Neural cell (in vitro differentiated cells): ENCODE measurements at regions not wholly inside any gene's neighbourhood (a gene's known extent, or its start where the extent isn't known, plus 50 kb on each side); places are given as distances from the start of the nearest gene placed in this dataset.

Experiments used
- CTCF ChIP-seq: fragments of 450-650 bp; IDR thresholded peaks from 2 replicates; pipeline ENCODE4 v1.5.1; 2014; ENCODE audit warnings: antibody characterized with exemption, mild to moderate bottlenecking, moderate library complexity; ENCODE audit not compliant: poor library complexity, severe bottlenecking
- EP300 ChIP-seq: fragments of 450-650 bp; conservative IDR thresholded peaks from 2 replicates; pipeline ENCODE4 v1.6.1; 2014; ENCODE audit warnings: antibody characterized with exemption, mild to moderate bottlenecking, moderate library complexity; ENCODE audit not compliant: poor library complexity, severe bottlenecking
- EZH2 ChIP-seq: fragments of 200-600, 300-800 bp; shearing (Covaris generic), sonication (generic); IDR thresholded peaks from 2 replicates; pipeline ENCODE4 v1.6.1; 2014; ENCODE audit warnings: antibody characterized with exemption, low read length, borderline replicate concordance, mild to moderate bottlenecking; ENCODE audit not compliant: insufficient read depth, poor library complexity, severe bottlenecking
- POLR2AphosphoS5 ChIP-seq: IDR thresholded peaks from 2 replicates; pipeline ENCODE4 v1.6.1; 2012
- RAD21 ChIP-seq: fragments of 450-650 bp; conservative IDR thresholded peaks from 2 replicates; pipeline ENCODE4 v1.6.1; 2014; ENCODE audit warnings: antibody characterized with exemption, mild to moderate bottlenecking, moderate library complexity
- REST ChIP-seq: IDR thresholded peaks from 2 replicates; pipeline ENCODE4 v1.6.1; 2012; ENCODE audit warnings: borderline replicate concordance
- SMC3 ChIP-seq: fragments of 450-650 bp; conservative IDR thresholded peaks from 2 replicates; pipeline ENCODE4 v1.6.1; 2014; ENCODE audit warnings: antibody characterized with exemption, mild to moderate bottlenecking, moderate library complexity; ENCODE audit not compliant: poor library complexity
- TAF1 ChIP-seq: IDR thresholded peaks from 2 replicates; pipeline ENCODE4 v1.6.1; 2012; ENCODE audit warnings: low read depth

- TF ChIP-seq CTCF = no peak
- TF ChIP-seq EZH2 = no peak
- TF ChIP-seq SMC3 = no peak
- no peak for TF ChIP-seq REST
- no peak for TF ChIP-seq POLR2AphosphoS5
- no peak for TF ChIP-seq EP300
- no peak for TF ChIP-seq RAD21
- TF ChIP-seq TAF1 = no peak
Observed at GRCh38 chr1:87754139-87754538, 425.5 kb downstream of the LMO4 start.
